NOMO-1 treated with DMSO at 0.1 percent for 48 hours (cell line): ENCODE measurements at regions not wholly inside any gene's neighbourhood (a gene's known extent, or its start where the extent isn't known, plus 50 kb on each side); places are given as distances from the start of the nearest gene placed in this dataset.
"Not testable (repeated sequence)": the region's sequence is repeated elsewhere in the genome, so short reads cannot be mapped to it uniquely, and the experiment has no call there.

Source experiments
- DNase-seq: peaks from one replicate; lab custom pipeline; 2025; ENCODE audit not compliant: unreplicated experiment; lab: John Stamatoyannopoulos, UW

GRCh38 chr7:76926416-76926815 is 105.7 kb downstream of the SPDYE17 start:
- DNase-seq = not testable (repeated sequence)

GRCh38 chr7:76924756-76925155 is 107.4 kb downstream of the SPDYE17 start:
- not testable (repeated sequence) for DNase-seq

- not testable (repeated sequence) for DNase-seq
These were observed 113.5 kb downstream of the SPDYE17 start for GRCh38 chr7:76918619-76919018.

- DNase-seq = not testable (repeated sequence)
These were observed 117.8 kb downstream of the SPDYE17 start for GRCh38 chr7:76914361-76914760.

GRCh38 chr7:76912011-76912814 is 119.9 kb downstream of the SPDYE17 start:
- DNase-seq = not testable (repeated sequence)

GRCh38 chr7:76904688-76905087 is 127.5 kb downstream of the SPDYE17 start:
- DNase-seq = not testable (repeated sequence)

GRCh38 chr7:76901944-76902710 is 130.0 kb downstream of the SPDYE17 start:
- not testable (repeated sequence) for DNase-seq

GRCh38 chr7:76898807-76899206 is 133.4 kb downstream of the SPDYE17 start:
- DNase-seq = not testable (repeated sequence)

- not testable (repeated sequence) for DNase-seq
These were observed 135.2 kb downstream of the SPDYE17 start for GRCh38 chr7:76897007-76897406.

GRCh38 chr7:76895696-76896095 is 136.5 kb downstream of the SPDYE17 start:
- DNase-seq = not testable (repeated sequence)

- not testable (repeated sequence) for DNase-seq
These were observed 140.4 kb downstream of the SPDYE17 start for GRCh38 chr7:76891771-76892170.

- not testable (repeated sequence) for DNase-seq
These were observed 152.3 kb downstream of the SPDYE17 start for GRCh38 chr7:76879733-76880288.

GRCh38 chr7:76875760-76876159 is 156.4 kb downstream of the SPDYE17 start:
- not testable (repeated sequence) for DNase-seq

- DNase-seq = not testable (repeated sequence)
These were observed 161.7 kb downstream of the SPDYE17 start for GRCh38 chr7:76870504-76870808.

GRCh38 chr7:76867364-76867889 is 164.7 kb downstream of the SPDYE17 start:
- not testable (repeated sequence) for DNase-seq

- DNase-seq = not testable (repeated sequence)
These were observed 168.9 kb downstream of the SPDYE17 start for GRCh38 chr7:76863150-76863773.

GRCh38 chr7:76862241-76862640 is 169.9 kb downstream of the SPDYE17 start:
- not testable (repeated sequence) for DNase-seq

- DNase-seq = not testable (repeated sequence)
These were observed 172.2 kb downstream of the SPDYE17 start for GRCh38 chr7:76859933-76860332.

GRCh38 chr7:76854631-76855030 is 177.5 kb downstream of the SPDYE17 start:
- not testable (repeated sequence) for DNase-seq

GRCh38 chr7:76852787-76853584 is 179.2 kb downstream of the SPDYE17 start:
- not testable (repeated sequence) for DNase-seq
